ENCODE measurements at regions not wholly inside any gene's neighbourhood (a gene's known extent, or its start where the extent isn't known, plus 50 kb on each side); places are given as distances from the start of the nearest gene placed in this dataset.

- H2AFZ ChIP-seq (ENCODE audit: low read length), result no peak overlapping the region
- H2BK5ac ChIP-seq (ENCODE audit: insufficient read length, low read length), result no peak overlapping the region
- no peaks in the 10 kb centered on the region for H3K27me3 ChIP-seq (ENCODE audit: insufficient read depth, low read length)
- no peak for TF ChIP-seq CTCF (conservative IDR thresholded peaks at IDR 0.05)
- no peak overlapping the region for H2BK120ac ChIP-seq (ENCODE audit: low read depth, low read length, poor library complexity, severe bottlenecking)
- H3K79me1 ChIP-seq (ENCODE audit: insufficient read depth, low read depth, low read length, poor library complexity, severe bottlenecking), result no peaks in the 10 kb centered on the region
- no peak overlapping the region for H2BK12ac ChIP-seq (ENCODE audit: insufficient read length, low read depth, low read length)
- H3K9ac ChIP-seq (ENCODE audit: extremely low read depth, insufficient read length, low read length), result no peak overlapping the region
- no peak overlapping the region for H3K56ac ChIP-seq (ENCODE audit: insufficient read length, low read depth, low read length)
- H3K27ac ChIP-seq (ENCODE audit: insufficient read length, low read depth, low read length), result no peak overlapping the region
- no peaks in the 10 kb centered on the region for H4K20me1 ChIP-seq (ENCODE audit: control insufficient read depth, insufficient read depth, insufficient read length)
- no peaks in the 10 kb centered on the region for H3K9me3 ChIP-seq (ENCODE audit: control insufficient read depth, low read depth, low read length)
- no peak overlapping the region for H3K14ac ChIP-seq (ENCODE audit: insufficient read depth, low read length)
- H4K5ac ChIP-seq (ENCODE audit: insufficient read length, low read depth, low read length), result no peak overlapping the region
- Mint-ChIP-seq H3K36me3 (ENCODE audit: insufficient read depth in 1 of 3, low read depth in 3 of 3) (peaks cover 0 to 9% (median 2%) of the 10 kb centered on the region in 3 experiments; a peak in 3 of 7 replicates), H3K4me1 (0 out of 4 replicates have a peak, but pooled peaks cover 2 to 3% of the 10 kb centered on the region in 2 experiments), H3K4me3 (no peak overlapping the region), H3K27me3 (ENCODE audit: low read depth) (peaks cover 2% of the 10 kb centered on the region; the same call in 1 of the 2 replicates), H3K27ac (no peak overlapping the region), H3K9me3 (peaks cover 10 to 15% of the 10 kb centered on the region in 2 experiments)
- no peak for DNase-seq
- H3K4me2 ChIP-seq (ENCODE audit: insufficient read depth, insufficient read length, low read length), result no peak overlapping the region
- H3K79me2 ChIP-seq (ENCODE audit: insufficient read depth, low read length), result no peaks in the 10 kb centered on the region
- H4K8ac ChIP-seq (replicated peaks; ENCODE audit: insufficient read length, low read depth, low read length), result no peak overlapping the region
- no peak overlapping the region for H4K91ac ChIP-seq (ENCODE audit: insufficient read length, low read depth, low read length)
- H2BK20ac ChIP-seq (ENCODE audit: low read depth, low read length, poor library complexity, severe bottlenecking), result no peak overlapping the region
- no peak overlapping the region for H2AK5ac ChIP-seq (ENCODE audit: insufficient read length, low read length)
- no CpG with 5 or more reads among the region's 1 CpG for WGBS (ENCODE audit: extremely low coverage, insufficient read length, low lambda C conversion rate)
- H2BK15ac ChIP-seq (ENCODE audit: low read depth, low read length), result no peak overlapping the region
- no peak overlapping the region for H3T11ph ChIP-seq (ENCODE audit: low read length)
- no peaks in the 10 kb centered on the region for H3K23me2 ChIP-seq (ENCODE audit: insufficient read length, low read depth, low read length, poor library complexity, severe bottlenecking)
- H3K18ac ChIP-seq (ENCODE audit: insufficient read length, low read depth, low read length), result no peak overlapping the region
- no peak overlapping the region for H3K4ac ChIP-seq (ENCODE audit: low read depth, low read length)
- no peak overlapping the region for H3K23ac ChIP-seq (ENCODE audit: insufficient read length, low read depth, low read length)
- H3K4me1 ChIP-seq (ENCODE audit: insufficient read depth, low read length), result no peaks in the 10 kb centered on the region
These were observed 290.5 kb upstream of the SORL1-AS1 start for GRCh38 chr11:121743285-121743684.
